ENCODE measurements at regions not wholly inside any gene's neighbourhood (a gene's known extent, or its start where the extent isn't known, plus 50 kb on each side); places are given as distances from the start of the nearest gene placed in this dataset.
"Not testable (repeated sequence)": the region's sequence is repeated elsewhere in the genome, so short reads cannot be mapped to it uniquely, and the experiment has no call there.

DNA sequence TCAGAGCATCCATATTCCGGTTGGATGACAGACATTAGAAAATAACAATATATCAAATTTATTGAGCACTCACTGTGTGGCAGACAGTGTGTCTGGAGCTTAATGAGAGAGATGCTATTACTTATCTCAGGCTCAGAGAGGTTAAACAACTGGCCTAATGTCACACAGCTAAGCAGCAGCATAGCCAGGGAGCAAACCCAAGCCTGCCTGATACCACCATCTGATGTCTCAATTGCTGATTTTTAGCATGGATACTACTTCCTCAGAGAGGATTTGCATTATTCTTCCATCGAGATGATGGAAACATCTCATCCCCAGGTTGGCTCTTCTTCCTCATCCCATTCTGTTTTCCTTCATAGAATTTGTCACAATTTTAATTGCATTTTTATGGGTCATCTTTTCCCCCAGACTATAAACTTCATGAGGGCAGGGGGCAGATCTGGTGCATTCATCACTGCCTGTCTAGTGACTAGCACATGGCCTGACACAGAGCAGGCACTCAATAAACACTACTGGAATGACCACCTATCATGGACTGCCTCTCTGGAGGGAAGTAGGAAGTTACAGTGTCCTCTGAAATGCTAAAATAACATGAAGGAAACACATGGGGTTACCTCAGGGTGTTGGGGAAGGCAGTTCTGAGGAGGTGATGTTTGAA lies 344.8 kb upstream of the CCL2 start:
- DNase-seq: no peak

GRCh38 chr17:33914125-33914524 lies 341.0 kb upstream of the CCL2 start:
- no peak for DNase-seq

GRCh38 chr17:33922971-33923370 lies 332.1 kb upstream of the CCL2 start:
- no peak for DNase-seq

DNA sequence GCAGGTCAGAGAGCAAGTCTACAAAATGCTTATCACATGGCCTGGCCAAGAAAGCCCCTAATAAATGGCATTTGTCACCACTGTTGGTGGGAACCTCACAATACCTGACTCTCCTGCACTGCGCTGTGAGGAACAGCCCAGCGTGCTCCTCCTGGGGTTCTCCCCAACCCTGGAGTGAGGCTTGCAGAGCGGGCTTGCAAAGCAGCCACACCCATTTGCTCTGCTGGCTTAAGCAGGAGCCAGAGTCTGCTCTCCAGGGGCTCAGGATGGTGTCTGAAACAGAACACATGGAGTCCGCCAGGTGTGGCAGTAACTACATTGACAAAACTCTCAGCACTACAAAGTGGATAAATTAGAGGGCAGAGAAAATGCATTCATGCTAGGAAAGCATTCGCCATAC lies 331.0 kb upstream of the CCL2 start:
- DNase-seq: no peak

DNA sequence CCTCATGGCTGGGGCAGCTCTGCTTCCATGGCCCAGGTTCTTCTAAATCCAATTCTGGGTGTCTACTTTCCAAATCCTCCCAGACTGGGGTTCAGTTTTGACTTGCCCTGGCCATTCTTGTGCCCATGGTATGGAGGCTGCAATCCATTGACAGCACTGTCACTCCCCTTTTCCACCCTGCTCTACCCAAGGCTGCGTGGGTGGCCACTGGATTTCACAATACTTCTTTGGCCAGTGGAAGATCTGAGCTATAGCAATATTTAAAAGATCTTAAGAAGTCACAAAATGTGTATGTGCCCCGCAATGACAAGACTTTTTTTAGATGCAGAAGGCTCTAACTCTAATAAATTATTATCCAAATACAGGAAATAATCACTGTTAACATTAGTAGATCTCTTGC lies 329.4 kb upstream of the CCL2 start:
- DNase-seq: no peak

GRCh38 chr17:33927732-33928133 lies 327.4 kb upstream of the CCL2 start:
- peak; percentile 58 for DNase-seq

GRCh38 chr17:33929181-33929724 lies 325.8 kb upstream of the CCL2 start:
- no peak for DNase-seq

- DNase-seq: not testable (repeated sequence)
Observed at GRCh38 chr17:33931148-33931814, 323.8 kb upstream of the CCL2 start.

DNA sequence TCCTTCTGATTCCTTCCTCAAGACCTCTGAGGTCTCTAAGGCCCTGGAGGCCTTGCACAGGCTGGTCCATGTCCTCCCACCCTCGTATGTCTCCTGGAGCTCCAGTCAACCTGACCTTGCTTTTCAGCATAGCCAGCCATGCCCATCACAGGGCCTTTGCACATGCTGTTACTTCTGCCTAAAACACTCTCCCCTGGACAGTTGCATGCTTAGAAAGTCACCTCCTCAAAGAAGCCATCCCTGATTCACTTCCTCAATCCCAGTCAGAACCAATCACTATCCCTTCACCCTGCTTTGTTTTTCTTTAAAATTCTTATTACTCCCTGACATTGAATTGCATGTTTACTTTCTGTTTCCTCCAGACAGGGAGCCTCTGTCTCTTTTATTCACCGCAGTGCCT lies 322.1 kb upstream of the CCL2 start:
- DNase-seq: no peak

GRCh38 chr17:33933576-33933975 lies 321.5 kb upstream of the CCL2 start:
- DNase-seq: no peak

DNA sequence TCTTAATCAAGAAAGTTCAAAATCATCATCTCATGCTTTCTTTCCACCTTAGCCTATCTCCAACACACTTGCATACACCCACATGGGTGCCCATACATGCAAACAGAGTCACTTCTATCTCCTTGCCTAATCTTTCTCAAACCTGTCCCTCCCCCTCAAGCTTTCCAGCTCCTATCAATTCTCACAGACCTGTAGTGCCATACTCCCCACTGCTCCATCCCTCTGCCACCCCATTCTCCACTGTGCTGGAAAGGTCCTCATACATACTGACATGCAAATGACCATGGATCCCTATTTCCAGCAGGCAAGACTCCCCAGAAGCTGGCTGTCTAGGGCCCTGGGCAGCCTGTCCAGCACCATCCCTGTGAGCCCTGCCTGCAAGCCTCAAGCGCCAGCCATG lies 320.4 kb upstream of the CCL2 start:
- no peak for DNase-seq

GRCh38 chr17:33935822-33936221 lies 319.3 kb upstream of the CCL2 start:
- DNase-seq: no peak

- DNase-seq: no peak
Observed at GRCh38 chr17:33936764-33937163, 318.3 kb upstream of the CCL2 start.

DNA sequence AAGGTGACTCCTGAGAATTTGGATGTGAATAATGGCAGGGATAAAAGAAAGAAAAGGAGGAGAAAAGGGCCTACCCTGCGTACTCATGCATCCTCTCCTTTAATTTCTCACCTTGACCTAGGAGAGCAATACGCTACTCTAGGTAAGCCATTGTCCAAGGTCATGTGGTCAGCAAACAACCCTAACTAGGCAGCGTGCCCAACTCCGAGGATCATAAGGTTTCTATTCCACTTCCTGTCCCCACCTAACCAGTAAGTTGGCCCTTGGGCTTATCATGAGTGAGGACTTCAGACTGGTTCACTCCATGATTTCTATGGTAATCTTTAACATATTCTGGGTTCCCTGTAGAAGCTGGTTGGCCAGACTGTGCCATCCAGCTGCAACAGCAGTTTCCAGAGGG lies 315.1 kb upstream of the CCL2 start:
- no peak for DNase-seq

DNA sequence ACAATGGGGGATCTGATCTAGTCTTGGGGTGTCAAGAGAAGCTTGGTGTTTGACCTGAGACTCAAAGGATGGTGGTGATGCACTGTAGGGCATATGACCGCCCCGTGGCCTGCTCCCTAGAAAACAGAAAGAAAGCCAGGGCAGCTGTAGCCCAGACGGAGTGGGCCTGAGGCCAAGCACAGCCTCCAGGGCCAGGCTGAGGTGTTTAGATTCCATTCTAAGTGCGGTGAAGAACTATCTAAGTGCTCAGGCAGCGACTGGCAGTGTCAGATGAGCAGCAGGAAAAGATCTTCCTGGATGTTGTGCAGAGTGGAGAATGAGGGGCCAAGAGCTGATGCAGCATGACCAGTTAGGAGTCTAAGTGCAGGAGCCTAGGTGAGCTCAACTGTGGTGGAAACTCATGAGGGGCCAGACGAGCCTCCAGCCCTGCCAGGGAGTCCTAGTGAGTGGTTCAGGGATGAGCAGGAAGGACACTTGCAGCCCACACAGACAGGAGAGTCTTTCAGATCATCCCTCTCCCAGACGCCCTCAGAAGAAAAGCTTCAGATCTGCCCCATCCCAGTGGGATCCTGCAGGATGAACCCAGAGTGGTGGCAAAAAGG lies 314.2 kb upstream of the CCL2 start:
- no peak for DNase-seq

DNA sequence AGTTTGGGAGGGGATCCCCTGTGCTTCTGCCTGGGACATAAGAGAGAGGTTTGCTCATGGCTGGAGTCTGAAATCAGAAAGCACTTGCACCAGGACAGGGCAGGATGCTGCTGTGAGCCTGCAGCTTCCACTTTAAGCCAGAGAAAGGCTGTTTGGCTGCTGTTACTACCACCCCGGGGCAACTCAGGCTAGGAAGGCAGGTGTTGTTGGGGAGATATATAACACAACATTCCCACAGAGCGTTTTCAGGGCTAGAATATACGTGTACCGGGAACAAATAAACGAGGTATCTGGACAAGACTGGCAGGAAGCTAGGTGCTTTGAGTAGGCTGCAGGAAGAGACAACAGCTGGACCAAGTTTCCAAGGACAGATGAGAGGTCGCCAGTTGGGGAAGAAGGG lies 313.3 kb upstream of the CCL2 start:
- DNase-seq: no peak

- DNase-seq: no peak
Observed at GRCh38 chr17:33942414-33942813, 312.7 kb upstream of the CCL2 start.

DNA sequence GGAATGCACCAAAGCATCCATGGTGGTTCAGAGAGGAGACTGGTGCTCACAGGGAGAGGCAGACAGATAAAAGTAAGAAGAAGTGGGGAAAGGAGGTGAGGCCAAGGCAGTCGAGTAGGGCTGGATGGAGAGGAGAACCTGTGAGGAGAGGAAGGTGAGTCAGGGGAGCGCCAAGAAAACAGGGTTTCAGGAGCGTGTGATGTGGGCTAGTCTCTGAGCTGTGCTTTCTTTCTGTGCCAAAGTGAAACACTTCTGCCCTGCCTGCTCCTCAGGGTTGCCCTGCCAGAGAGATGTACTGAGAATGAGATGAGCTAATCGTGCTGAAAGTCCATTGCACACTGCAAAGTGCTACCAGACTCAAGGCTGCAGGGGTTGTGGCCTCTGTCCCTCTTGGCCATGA lies 310.7 kb upstream of the CCL2 start:
- DNase-seq: no peak

DNA sequence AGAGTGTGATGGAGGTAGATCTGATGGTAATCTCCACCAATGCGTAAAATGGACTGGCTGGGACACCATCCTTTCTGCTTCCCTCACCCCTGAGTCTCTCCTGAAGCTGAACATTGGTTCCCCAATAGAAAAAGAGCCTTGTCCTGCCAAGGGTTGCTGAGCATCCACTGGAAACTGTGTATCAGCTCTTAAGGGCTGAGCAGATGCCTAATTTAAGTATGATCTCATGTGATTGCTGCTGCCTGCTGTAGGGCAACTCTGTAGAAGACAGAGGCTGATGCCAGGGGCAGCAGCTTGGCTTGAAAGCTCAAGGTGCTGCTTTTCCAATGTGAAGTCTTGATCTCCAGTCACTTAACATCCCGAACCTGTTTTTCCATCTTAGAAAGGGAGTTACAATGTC lies 310.3 kb upstream of the CCL2 start:
- DNase-seq: no peak

GRCh38 chr17:33945646-33946546 lies 309.2 kb upstream of the CCL2 start:
- no peak for DNase-seq

GRCh38 chr17:33947762-33948161 lies 307.3 kb upstream of the CCL2 start:
- DNase-seq: no peak

DNA sequence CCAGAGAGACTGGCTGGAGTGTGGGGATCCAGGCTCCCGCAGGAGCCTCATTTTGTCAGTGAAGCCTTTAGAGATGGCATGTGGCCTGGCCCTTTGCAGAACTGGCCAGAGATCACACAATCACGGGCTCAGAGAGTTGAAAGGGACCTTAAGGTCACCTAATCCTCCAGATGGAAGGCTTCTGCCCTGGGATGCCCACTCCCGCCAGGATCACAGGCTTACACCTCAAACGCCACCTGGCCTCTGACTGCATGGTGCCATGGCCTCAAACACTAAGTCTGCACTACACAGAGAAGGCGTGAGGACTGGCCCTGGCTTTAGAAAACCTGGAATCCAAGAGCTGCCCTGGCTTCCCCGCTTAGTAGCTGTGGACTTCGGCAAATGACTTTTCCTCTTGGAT lies 306.8 kb upstream of the CCL2 start:
- no peak for DNase-seq

- no peak for DNase-seq
Observed at GRCh38 chr17:33949100-33949499, 306.0 kb upstream of the CCL2 start.
